GM12878 (cell line): ENCODE measurements at regions not wholly inside any gene's neighbourhood (a gene's known extent, or its start where the extent isn't known, plus 50 kb on each side); places are given as distances from the start of the nearest gene placed in this dataset.

Experiments used
- NFYB ChIP-seq: IDR thresholded peaks from 2 replicates; pipeline ENCODE4 v1.6.1; 2011; ENCODE audit warnings: low read depth, mild to moderate bottlenecking, low read length, improper control_type of control experiment, moderate library complexity; ENCODE audit not compliant: insufficient read depth
- ZNF274 ChIP-seq: IDR thresholded peaks from one replicate; pipeline ENCODE4 v1.8.0; 2011; ENCODE audit not compliant: insufficient read length, insufficient read depth

DNA sequence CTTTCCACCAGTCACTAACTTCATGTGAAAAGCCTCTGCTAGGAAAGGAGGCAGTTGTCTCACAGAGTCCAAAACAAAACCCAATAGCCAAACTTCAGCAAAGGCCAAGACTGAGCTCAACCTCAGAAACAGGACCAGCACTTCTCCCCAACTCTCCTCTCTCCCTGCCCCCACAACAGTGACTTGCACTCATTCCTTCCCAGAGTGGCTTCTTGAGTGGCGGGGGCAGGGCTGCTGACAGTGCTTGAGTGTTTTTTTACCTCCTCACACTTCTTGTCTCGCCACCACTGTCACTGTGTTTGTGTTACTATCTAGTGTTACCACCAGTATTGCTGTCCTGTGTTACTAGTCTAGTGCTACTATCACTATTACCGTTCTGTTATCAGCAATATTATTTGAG lies 206.8 kb downstream of the KLF6 start:
- TF ChIP-seq NFYB, result no peak
- no peak for TF ChIP-seq ZNF274
